ENCODE measurements at regions not wholly inside any gene's neighbourhood (a gene's known extent, or its start where the extent isn't known, plus 50 kb on each side); places are given as distances from the start of the nearest gene placed in this dataset.
"Not testable (repeated sequence)": the region's sequence is repeated elsewhere in the genome, so short reads cannot be mapped to it uniquely, and the experiment has no call there.

DNA sequence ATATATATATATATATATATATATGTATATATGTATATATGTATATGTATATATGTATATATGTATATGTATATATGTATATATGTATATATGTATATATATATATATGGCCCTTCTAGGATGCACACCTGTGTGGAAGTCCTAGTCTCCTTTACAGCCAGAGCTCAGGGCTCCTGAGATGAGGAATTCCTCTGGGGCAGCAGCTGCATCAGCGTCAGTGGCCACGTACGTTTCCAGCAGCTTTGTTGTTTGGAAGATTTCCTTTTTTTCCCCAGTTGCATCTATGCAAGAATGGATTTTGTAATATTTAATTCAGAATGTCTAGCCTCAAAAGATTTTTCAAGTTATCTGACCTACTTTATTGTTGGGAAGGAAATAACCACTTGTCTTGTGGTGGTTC is 68.6 kb downstream of the TNFAIP2 start:
- Histone ChIP-seq H3K27me3 (ENCODE audit: insufficient read depth, low read depth, severe bottlenecking) (no peaks in the 10 kb centered on the region), H3K4me3 (ENCODE audit: low read depth, low read length) (no peak overlapping the region), H3K27ac (no peak overlapping the region), H3K36me3 (no peaks in the 10 kb centered on the region), H3K9me3 (ENCODE audit: severe bottlenecking) (peaks cover 26% of the 10 kb centered on the region)
- DNase-seq: no peak
- TF ChIP-seq, protein P1, sequence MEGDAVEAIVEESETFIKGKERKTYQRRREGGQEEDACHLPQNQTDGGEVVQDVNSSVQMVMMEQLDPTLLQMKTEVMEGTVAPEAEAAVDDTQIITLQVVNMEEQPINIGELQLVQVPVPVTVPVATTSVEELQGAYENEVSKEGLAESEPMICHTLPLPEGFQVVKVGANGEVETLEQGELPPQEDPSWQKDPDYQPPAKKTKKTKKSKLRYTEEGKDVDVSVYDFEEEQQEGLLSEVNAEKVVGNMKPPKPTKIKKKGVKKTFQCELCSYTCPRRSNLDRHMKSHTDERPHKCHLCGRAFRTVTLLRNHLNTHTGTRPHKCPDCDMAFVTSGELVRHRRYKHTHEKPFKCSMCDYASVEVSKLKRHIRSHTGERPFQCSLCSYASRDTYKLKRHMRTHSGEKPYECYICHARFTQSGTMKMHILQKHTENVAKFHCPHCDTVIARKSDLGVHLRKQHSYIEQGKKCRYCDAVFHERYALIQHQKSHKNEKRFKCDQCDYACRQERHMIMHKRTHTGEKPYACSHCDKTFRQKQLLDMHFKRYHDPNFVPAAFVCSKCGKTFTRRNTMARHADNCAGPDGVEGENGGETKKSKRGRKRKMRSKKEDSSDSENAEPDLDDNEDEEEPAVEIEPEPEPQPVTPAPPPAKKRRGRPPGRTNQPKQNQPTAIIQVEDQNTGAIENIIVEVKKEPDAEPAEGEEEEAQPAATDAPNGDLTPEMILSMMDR (IDR thresholded peaks at IDR 0.05; ENCODE audit: low read depth, low read length): no peak

DNA sequence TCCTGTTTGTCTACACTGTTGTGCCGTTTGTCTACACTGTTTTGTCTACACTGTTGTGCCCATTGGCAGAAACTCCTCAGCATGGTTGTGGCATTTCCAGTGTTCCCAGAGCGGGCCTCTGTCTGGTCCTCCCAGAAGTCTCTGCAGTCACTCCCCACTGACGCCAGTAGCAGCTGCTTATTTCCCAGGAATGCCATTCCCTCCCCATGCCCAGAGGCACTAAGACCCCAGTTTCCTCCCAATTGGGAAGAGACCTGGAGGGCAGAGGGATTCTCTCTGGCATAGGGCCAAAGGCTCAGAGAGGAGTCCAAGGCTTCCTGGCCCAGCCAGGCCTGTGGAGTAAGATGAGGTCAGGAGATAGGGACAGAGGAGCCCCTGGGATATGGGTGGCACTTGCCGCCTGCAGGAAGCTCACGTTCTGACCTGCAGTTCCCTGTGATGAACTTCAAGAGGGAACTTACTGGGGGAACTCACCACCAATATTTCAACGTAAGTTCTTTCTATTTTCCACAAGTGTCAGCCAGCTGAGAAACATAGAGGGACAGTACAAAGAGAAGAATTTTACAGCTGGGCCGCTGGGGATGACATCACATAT is 69.1 kb downstream of the TNFAIP2 start:
- H3K36me3 ChIP-seq: no peaks in the 10 kb centered on the region
- no peak overlapping the region for H3K4me3 ChIP-seq (ENCODE audit: low read depth, low read length)
- TF ChIP-seq, protein P1 (IDR thresholded peaks at IDR 0.05; ENCODE audit: low read depth, low read length): no peak
- H3K9me3 ChIP-seq (ENCODE audit: severe bottlenecking): peaks cover 26% of the 10 kb centered on the region
- H3K27me3 ChIP-seq (ENCODE audit: insufficient read depth, low read depth, severe bottlenecking): no peaks in the 10 kb centered on the region
- DNase-seq: no peak
- H3K27ac ChIP-seq: no peak overlapping the region

DNA sequence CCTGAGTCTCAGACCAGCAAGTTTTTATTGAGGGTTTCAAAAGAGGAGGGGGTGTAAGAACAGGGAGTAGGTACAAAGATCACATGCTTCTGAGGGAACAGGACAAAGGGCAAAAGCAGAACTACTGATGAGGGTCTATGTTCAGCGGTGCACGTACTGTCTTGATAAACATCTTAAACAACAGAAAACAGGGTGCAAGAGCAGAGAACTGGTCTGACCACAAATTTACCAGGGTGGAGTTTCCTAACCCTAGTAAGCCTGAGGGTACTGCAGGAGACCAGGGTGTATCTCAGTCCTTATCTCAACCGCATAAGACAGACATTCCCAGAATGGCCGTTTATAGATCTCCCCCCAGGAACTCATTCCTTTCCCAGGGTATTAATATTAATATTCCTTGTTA is 69.6 kb downstream of the TNFAIP2 start:
- H3K9me3 ChIP-seq (ENCODE audit: severe bottlenecking): peaks cover 26% of the 10 kb centered on the region
- H3K4me3 ChIP-seq (ENCODE audit: low read depth, low read length); H3K27me3 ChIP-seq (ENCODE audit: insufficient read depth, low read depth, severe bottlenecking); H3K36me3 ChIP-seq; H3K27ac ChIP-seq; DNase-seq: not testable (repeated sequence)

DNA sequence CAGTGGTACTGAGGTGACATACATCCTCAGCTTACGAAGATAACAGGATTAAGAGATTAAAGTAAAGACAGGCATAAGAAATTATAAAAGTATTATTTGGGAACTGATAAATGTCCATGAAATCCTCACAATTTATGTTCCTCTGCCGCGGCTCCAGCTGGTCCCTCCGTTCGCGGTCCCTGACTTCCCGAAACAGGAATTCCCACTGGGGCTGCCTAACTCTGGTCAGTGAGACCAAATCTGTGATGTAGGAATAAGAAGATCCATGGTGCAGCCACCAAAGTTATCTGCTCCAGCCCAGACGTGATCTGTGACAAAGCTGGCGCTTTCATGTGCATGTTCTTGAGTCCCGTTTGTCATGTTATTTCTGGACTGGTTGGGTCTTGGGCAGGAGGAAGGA is 70.2 kb downstream of the TNFAIP2 start:
- not testable (repeated sequence) for H3K27ac ChIP-seq; H3K4me3 ChIP-seq (ENCODE audit: low read depth, low read length); H3K27me3 ChIP-seq (ENCODE audit: insufficient read depth, low read depth, severe bottlenecking); H3K36me3 ChIP-seq; DNase-seq
- H3K9me3 ChIP-seq (ENCODE audit: severe bottlenecking): peaks cover 26% of the 10 kb centered on the region

DNA sequence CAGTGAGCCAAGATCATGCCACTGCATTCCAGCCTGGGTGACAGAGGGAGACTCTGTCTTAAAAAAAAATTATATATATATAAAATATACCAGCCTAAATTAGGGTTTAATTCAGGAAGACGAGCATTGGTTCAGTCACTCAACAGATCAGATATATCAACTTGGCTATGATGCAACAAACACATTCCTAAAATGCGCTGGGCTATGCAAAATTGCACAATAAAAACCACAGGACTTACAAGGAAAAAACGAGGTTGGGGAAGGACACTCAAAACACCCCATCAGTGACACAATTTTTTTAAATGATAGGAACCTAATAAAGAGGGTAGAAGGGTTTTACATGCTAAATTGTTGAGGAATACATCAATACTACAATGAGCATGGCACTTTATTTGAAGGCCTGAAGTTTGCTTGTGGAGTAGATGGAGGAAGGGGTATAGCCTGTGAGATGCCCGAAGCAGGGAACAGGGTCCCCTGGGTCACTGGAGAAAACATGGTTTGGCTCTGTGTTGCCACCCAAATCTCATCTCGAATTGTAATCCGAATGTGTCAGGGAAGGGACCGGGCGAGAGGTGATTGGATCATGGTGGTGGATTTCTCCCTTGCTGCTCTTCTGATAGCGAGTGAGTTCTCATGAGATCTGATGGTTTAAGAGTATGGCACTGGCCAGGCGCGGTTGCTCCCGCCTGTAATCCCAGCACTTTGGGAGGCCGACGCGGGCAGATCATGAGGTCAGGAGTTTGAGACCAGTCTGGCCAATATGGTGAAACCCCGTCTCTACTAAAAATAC is 71.2 kb downstream of the TNFAIP2 start:
- Histone ChIP-seq H3K4me3 (ENCODE audit: low read depth, low read length) (no peak overlapping the region), H3K36me3 (no peaks in the 10 kb centered on the region), H3K27me3 (ENCODE audit: insufficient read depth, low read depth, severe bottlenecking) (no peaks in the 10 kb centered on the region), H3K27ac (no peak overlapping the region), H3K9me3 (ENCODE audit: severe bottlenecking) (peaks cover 22% of the 10 kb centered on the region)
- no peak for DNase-seq
- TF ChIP-seq, protein P1 (IDR thresholded peaks at IDR 0.05; ENCODE audit: low read depth, low read length): no peak

DNA sequence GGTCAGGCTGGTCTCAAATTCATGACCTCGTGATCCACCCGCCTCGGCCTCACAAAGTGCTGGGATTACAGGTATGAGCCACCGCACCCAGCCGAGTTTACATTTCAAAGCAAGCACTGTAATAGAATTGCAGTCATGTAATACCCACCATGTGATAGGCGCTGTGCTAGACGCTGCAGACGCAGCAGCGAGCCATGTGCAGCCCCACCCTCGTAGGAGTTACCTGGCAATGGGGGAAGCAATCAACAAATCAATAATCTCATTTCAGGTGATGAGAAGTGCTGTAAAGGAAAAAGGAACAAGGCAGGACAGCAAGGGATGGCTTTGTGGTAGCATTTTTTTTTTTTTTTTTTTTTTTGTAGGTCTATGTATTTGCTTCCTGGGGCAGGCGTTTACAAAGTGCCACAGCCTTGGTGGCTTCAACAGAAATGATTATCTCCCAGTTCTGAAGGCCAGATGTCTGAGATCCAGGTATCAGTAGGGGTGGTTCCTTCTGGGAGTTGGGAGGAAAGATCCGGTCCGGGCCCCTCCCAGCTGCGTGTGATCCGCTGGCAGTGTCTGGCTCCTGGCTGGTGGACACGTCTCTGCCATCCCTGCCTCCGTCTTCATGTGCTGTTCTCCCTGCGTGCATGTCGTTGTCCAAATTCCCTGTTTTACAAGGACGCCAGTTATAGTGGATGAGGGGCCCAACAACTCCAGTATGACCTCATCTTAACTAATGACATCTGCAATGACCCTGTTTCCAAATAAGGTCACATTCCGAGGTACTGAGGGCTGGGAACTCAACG is 72.8 kb downstream of the TNFAIP2 start:
- Histone ChIP-seq H3K27me3 (ENCODE audit: insufficient read depth, low read depth, severe bottlenecking) (no peaks in the 10 kb centered on the region), H3K36me3 (no peaks in the 10 kb centered on the region), H3K9me3 (ENCODE audit: severe bottlenecking) (peaks cover 17% of the 10 kb centered on the region), H3K27ac (no peak overlapping the region), H3K4me3 (ENCODE audit: low read depth, low read length) (no peak overlapping the region)
- TF ChIP-seq, protein P1 (IDR thresholded peaks at IDR 0.05; ENCODE audit: low read depth, low read length): no peak
- no peak for DNase-seq

All from WERI-Rb-1 (cell line).